ENCODE measurements at regions not wholly inside any gene's neighbourhood (a gene's known extent, or its start where the extent isn't known, plus 50 kb on each side); places are given as distances from the start of the nearest gene placed in this dataset.

GRCh38 chr3:132231633-132232032 is 85.6 kb upstream of the ACP3 start:
- Histone ChIP-seq H3K27ac (ENCODE audit: extremely low read length, insufficient read depth, low read length) (no peak overlapping the region), H2AFZ (ENCODE audit: low read length) (no peak overlapping the region), H3K27me3 (ENCODE audit: control insufficient read depth in 1 of 2, insufficient read depth in 2 of 2, low read length in 2 of 2) (no peaks in the 10 kb centered on the region), H3K36me3 (replicated peaks in 1 of 2; ENCODE audit: control insufficient read depth in 1 of 2, insufficient read depth in 2 of 2, low read length in 2 of 2) (no peaks in the 10 kb centered on the region), H3K9me3 (ENCODE audit: low read length) (no peaks in the 10 kb centered on the region), H3K4me2 (ENCODE audit: low read depth, low read length) (no peak overlapping the region), H3K4me3 (replicated peaks in 1 of 3; ENCODE audit: insufficient read depth in 1 of 3, low read depth in 2 of 3, low read length in 3 of 3) (no peak overlapping the region), H3K79me2 (ENCODE audit: insufficient read depth, low read length) (no peaks in the 10 kb centered on the region), H3K9ac (ENCODE audit: insufficient read depth, low read depth, low read length) (no peak overlapping the region), H3K4me1 (ENCODE audit: insufficient read depth, low read length) (no peaks in the 10 kb centered on the region), H4K20me1 (ENCODE audit: insufficient read depth, low read length) (no peaks in the 10 kb centered on the region)
- DNase-seq (ENCODE audit: low spot score) (no peak), FAIRE-seq (no peak), ATAC-seq (no peak)
- ChIA-PET POLR2A (no interaction called here), CTCF (ENCODE audit: low intra/inter-chr PET ratio, low total read pairs) (no interaction called here)
- TF ChIP-seq ZNF33B (CRISPR knock-in tag; IDR thresholded peaks at IDR 0.05) (no peak), ESRRA (CRISPR knock-in tag; IDR thresholded peaks at IDR 0.05; ENCODE audit: low read depth) (no peak), NFE2L1 (CRISPR knock-in tag; IDR thresholded peaks at IDR 0.05; ENCODE audit: borderline replicate concordance) (no peak), SOX5 (CRISPR knock-in tag; IDR thresholded peaks at IDR 0.05; ENCODE audit: borderline replicate concordance) (no peak), TRAFD1 (CRISPR knock-in tag; IDR thresholded peaks at IDR 0.05; ENCODE audit: borderline replicate concordance) (no peak), DDIT3 (CRISPR knock-in tag; IDR thresholded peaks at IDR 0.05) (no peak), THRA (CRISPR knock-in tag; IDR thresholded peaks at IDR 0.05; ENCODE audit: borderline replicate concordance) (no peak), ZNF180 (CRISPR knock-in tag; IDR thresholded peaks at IDR 0.05; ENCODE audit: borderline replicate concordance, low read depth) (no peak), HOXA5 (CRISPR knock-in tag; IDR thresholded peaks at IDR 0.05) (no peak), SRY (CRISPR knock-in tag; IDR thresholded peaks at IDR 0.05) (no peak), CREM (IDR thresholded peaks at IDR 0.05) (no peak), CREM (CRISPR knock-in tag; IDR thresholded peaks at IDR 0.05) (no peak), ZNF562 (CRISPR knock-in tag; IDR thresholded peaks at IDR 0.05; ENCODE audit: borderline replicate concordance) (no peak), ZNF619 (CRISPR knock-in tag; IDR thresholded peaks at IDR 0.05) (no peak), ZFP1 (CRISPR knock-in tag; IDR thresholded peaks at IDR 0.05) (no peak), TGIF2 (CRISPR knock-in tag; IDR thresholded peaks at IDR 0.05) (no peak), ZNF317 (CRISPR knock-in tag; IDR thresholded peaks at IDR 0.05) (no peak)
- intact Hi-C loops (cut with micrococcal nuclease; ENCODE audit: unreplicated experiment) = no loop called here
- no TSS peak for BruUV-seq (replicated peaks)
- in situ Hi-C loops (cut with HindIII; ENCODE audit: extremely low pct_ligation_motif_present, low pct_unique_long_range_greater_than_20kb) = no loop called here

All from HepG2 (cell line).